ENCODE measurements at regions not wholly inside any gene's neighbourhood (a gene's known extent, or its start where the extent isn't known, plus 50 kb on each side); places are given as distances from the start of the nearest gene placed in this dataset.

- H3K9me3 ChIP-seq (ENCODE audit: low read depth), result no peaks in the 10 kb centered on the region
- no peak for TF ChIP-seq CTCF (IDR thresholded peaks at IDR 0.05; ENCODE audit: low read depth, low read length)
- no peak for DNase-seq (ENCODE audit: low read depth in 1 of 2, low spot score in 1 of 2)
- no peak overlapping the region for H3K27ac ChIP-seq
- no peaks in the 10 kb centered on the region for H3K4me1 ChIP-seq (ENCODE audit: low read depth)
- no peaks in the 10 kb centered on the region for H3K27me3 ChIP-seq
- H3K36me3 ChIP-seq, result no peaks in the 10 kb centered on the region
- no peak overlapping the region for H3K4me3 ChIP-seq
Observed at GRCh38 chr2:35378791-35379190, 976.8 kb upstream of the CRIM1 start.

GRCh38 chr2:35374845-35375244 is 980.7 kb upstream of the CRIM1 start:
- no peak for DNase-seq (ENCODE audit: low read depth in 1 of 2, low spot score in 1 of 2)
- no peak for TF ChIP-seq CTCF (IDR thresholded peaks at IDR 0.05; ENCODE audit: low read depth, low read length)
- Histone ChIP-seq H3K9me3 (ENCODE audit: low read depth) (no peaks in the 10 kb centered on the region), H3K4me3 (no peak overlapping the region), H3K36me3 (no peaks in the 10 kb centered on the region), H3K4me1 (ENCODE audit: low read depth) (no peaks in the 10 kb centered on the region), H3K27me3 (no peaks in the 10 kb centered on the region), H3K27ac (no peak overlapping the region)

DNA sequence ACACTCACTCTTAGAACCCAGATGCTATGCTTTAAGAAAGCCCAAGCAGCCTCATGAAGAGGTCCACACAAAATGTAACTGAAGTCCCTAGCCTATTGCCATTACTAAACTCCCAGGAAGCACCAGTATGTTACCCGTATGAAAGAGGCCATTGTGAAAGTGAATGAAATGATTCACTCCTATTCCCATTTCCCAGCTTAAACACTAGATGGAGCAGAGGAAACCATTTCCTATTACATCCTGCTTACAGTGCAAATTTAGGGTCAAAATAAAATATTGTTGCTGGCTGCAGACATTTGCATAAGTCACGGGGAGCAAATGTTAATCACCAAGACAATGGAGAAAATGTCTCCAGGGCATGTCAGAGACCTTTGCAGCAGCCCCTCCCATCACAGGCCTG is 989.7 kb upstream of the CRIM1 start:
- Histone ChIP-seq H3K36me3 (no peaks in the 10 kb centered on the region), H3K27me3 (no peaks in the 10 kb centered on the region), H3K9me3 (ENCODE audit: low read depth) (no peaks in the 10 kb centered on the region), H3K4me1 (ENCODE audit: low read depth) (no peaks in the 10 kb centered on the region), H3K27ac (no peak overlapping the region), H3K4me3 (no peak overlapping the region)
- no peak for TF ChIP-seq CTCF (IDR thresholded peaks at IDR 0.05; ENCODE audit: low read depth, low read length)
- no peak for DNase-seq (ENCODE audit: low read depth in 1 of 2, low spot score in 1 of 2)

DNA sequence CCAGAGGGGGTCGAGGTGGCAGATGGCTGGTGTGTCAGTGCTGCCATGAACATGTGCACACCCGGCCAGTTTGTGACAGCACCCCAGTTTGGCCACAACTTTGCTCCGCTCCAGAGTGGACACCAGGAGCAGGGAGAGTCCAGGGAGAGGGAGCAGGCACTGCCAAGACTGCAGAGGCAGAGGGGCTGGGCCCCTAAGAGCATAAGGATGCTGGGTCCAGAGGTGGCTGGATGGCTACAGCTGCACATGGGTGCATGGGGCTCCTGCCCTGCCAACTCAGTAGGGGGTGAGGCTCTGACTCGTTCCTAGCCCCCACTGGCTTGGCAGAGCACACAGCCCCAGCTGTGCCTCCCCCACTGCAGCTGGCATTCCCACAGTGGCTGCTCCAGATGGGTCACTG is 999.2 kb upstream of the CRIM1 start:
- no peaks in the 10 kb centered on the region for H3K36me3 ChIP-seq
- H3K4me3 ChIP-seq, result no peak overlapping the region
- H3K27ac ChIP-seq, result no peak overlapping the region
- H3K27me3 ChIP-seq, result no peaks in the 10 kb centered on the region
- H3K9me3 ChIP-seq (ENCODE audit: low read depth), result no peaks in the 10 kb centered on the region
- no peak for TF ChIP-seq CTCF (IDR thresholded peaks at IDR 0.05; ENCODE audit: low read depth, low read length)
- no peaks in the 10 kb centered on the region for H3K4me1 ChIP-seq (ENCODE audit: low read depth)
- no peak for DNase-seq (ENCODE audit: low read depth in 1 of 2, low spot score in 1 of 2)

DNA sequence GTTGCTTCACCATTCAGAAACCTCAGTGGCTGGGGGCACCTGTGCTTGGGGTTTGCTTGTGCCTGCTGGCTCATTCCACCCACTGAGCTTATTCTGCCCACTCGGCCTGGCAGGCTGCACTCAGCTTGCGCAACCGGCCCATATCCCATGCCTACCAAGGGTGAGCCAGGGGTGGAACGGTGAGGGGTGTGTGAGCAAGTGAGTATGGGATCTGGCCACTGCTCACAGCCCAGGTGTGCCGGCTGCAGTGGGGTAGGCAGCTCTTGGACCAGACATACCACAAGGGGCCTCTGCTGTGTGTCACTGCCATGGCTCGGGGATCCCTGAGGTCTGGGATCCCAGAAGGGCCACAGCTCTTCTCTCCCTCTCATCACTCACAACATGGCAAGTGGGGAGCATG is 1000.5 kb upstream of the CRIM1 start:
- Histone ChIP-seq H3K4me1 (ENCODE audit: low read depth) (no peaks in the 10 kb centered on the region), H3K36me3 (no peaks in the 10 kb centered on the region), H3K27me3 (no peaks in the 10 kb centered on the region), H3K9me3 (ENCODE audit: low read depth) (no peaks in the 10 kb centered on the region), H3K4me3 (no peak overlapping the region), H3K27ac (no peak overlapping the region)
- TF ChIP-seq CTCF (IDR thresholded peaks at IDR 0.05; ENCODE audit: low read depth, low read length), result no peak
- DNase-seq (ENCODE audit: low read depth in 1 of 2, low spot score in 1 of 2), result no peak

- Histone ChIP-seq H3K27me3 (no peaks in the 10 kb centered on the region), H3K4me3 (no peak overlapping the region), H3K4me1 (ENCODE audit: low read depth) (no peaks in the 10 kb centered on the region), H3K27ac (no peak overlapping the region), H3K36me3 (no peaks in the 10 kb centered on the region), H3K9me3 (ENCODE audit: low read depth) (no peaks in the 10 kb centered on the region)
- DNase-seq (ENCODE audit: low read depth in 1 of 2, low spot score in 1 of 2), result no peak
- TF ChIP-seq CTCF (IDR thresholded peaks at IDR 0.05; ENCODE audit: low read depth, low read length), result no peak
Observed at GRCh38 chr2:35347561-35347960, 1008.0 kb upstream of the CRIM1 start.
